Thoracic aorta (tissue), 2 donors: ENCODE measurements at regions not wholly inside any gene's neighbourhood (a gene's known extent, or its start where the extent isn't known, plus 50 kb on each side); places are given as distances from the start of the nearest gene placed in this dataset.

Source experiments
- ATAC-seq: fragments of 150-250 bp; one replicate; pipeline ENCODE4 v1.8.0; 2017; ENCODE audit warnings: low read depth; ENCODE audit not compliant: insufficient number of reproducible peaks, low FRiP score
- DNase-seq: peaks from one replicate; pipeline ENCODE4 v3.0.0-alpha.2; 2020; ENCODE audit warnings: low spot score
- H3K27ac ChIP-seq, 2 donors: fragments of 200-600 bp; sonication (generic); 1 replicate in 1 of 2; 2 replicates in 1 of 2; pipeline ENCODE4 v1.5.1; 2016; ENCODE audit warnings: mild to moderate bottlenecking in 2 of 2, moderate library complexity in 2 of 2
- H3K27me3 ChIP-seq: fragments of 200-600 bp; sonication (generic); replicated peaks from 2 replicates; pipeline ENCODE4 v1.6.0; 2016; ENCODE audit warnings: mild to moderate bottlenecking; ENCODE audit not compliant: insufficient read depth
- H3K36me3 ChIP-seq: fragments of 200-600 bp; sonication (generic); one replicate; pipeline ENCODE4 v1.5.1; 2016
- H3K4me1 ChIP-seq, 2 donors: fragments of 200-600 bp; sonication (generic); 1 replicate in 1 of 2; 2 replicates in 1 of 2; pipeline versions ENCODE4 v1.5.1 to v1.6.0; 2016; ENCODE audit warnings: low read depth in 2 of 2, mild to moderate bottlenecking in 1 of 2; ENCODE audit not compliant: control insufficient read depth in 1 of 2
- H3K4me3 ChIP-seq: fragments of 200-600 bp; sonication (generic); 2 replicates; pipeline ENCODE4 v1.5.1; 2016; ENCODE audit warnings: mild to moderate bottlenecking
- H3K9me3 ChIP-seq: fragments of 200-600 bp; sonication (generic); 2 replicates; pipeline ENCODE4 v1.5.1; 2016
- TF ChIP-seq, protein P1 (sequence below): fragments of 200-600 bp; sonication (generic); IDR thresholded peaks from one replicate; pipeline ENCODE4 v1.5.1; 2019; ENCODE audit warnings: antibody characterized with exemption

- no peak for ATAC-seq
- no peak overlapping the region for H3K4me3 ChIP-seq
Observed at GRCh38 chr5:103425686-103426454, 136.7 kb downstream of the NUDT12 start.

GRCh38 chr5:103424453-103425205, 138.0 kb downstream of the NUDT12 start:
- Histone ChIP-seq H3K27me3 (no peaks in the 10 kb centered on the region), H3K9me3 (no peaks in the 10 kb centered on the region), H3K4me1 (no peaks in the 10 kb centered on the region), H3K27ac (no peak overlapping the region), H3K4me3 (no peak overlapping the region), H3K36me3 (no peaks in the 10 kb centered on the region)
- DNase-seq: no peak
- TF ChIP-seq, protein P1, sequence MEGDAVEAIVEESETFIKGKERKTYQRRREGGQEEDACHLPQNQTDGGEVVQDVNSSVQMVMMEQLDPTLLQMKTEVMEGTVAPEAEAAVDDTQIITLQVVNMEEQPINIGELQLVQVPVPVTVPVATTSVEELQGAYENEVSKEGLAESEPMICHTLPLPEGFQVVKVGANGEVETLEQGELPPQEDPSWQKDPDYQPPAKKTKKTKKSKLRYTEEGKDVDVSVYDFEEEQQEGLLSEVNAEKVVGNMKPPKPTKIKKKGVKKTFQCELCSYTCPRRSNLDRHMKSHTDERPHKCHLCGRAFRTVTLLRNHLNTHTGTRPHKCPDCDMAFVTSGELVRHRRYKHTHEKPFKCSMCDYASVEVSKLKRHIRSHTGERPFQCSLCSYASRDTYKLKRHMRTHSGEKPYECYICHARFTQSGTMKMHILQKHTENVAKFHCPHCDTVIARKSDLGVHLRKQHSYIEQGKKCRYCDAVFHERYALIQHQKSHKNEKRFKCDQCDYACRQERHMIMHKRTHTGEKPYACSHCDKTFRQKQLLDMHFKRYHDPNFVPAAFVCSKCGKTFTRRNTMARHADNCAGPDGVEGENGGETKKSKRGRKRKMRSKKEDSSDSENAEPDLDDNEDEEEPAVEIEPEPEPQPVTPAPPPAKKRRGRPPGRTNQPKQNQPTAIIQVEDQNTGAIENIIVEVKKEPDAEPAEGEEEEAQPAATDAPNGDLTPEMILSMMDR: no peak
- ATAC-seq: no peak

More at GRCh38 chr5:103425686-103426454, 136.7 kb downstream of the NUDT12 start:
- Histone ChIP-seq H3K4me1 (no peaks in the 10 kb centered on the region), H3K36me3 (no peaks in the 10 kb centered on the region), H3K27me3 (no peaks in the 10 kb centered on the region), H3K9me3 (no peaks in the 10 kb centered on the region), H3K27ac (no peak overlapping the region)
- DNase-seq: no peak
- TF ChIP-seq, protein P1: no peak

DNA sequence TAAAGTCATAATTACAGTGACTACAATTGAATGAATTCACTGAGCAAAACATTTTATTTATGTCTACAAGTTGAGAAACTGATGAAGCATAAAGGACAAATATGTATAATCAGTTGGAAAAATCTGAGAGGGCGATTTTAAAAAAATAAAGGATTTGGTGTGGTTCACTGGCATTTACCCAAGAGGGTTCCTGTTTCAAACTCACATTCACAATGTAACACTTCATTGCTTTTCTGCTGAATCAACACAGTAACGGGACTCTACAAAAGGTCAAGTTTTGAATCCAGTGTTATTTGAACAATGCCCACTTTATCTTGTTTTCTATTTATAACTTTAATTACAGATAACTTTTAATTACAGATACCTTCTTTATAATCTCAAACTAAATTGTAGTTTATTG, 138.6 kb downstream of the NUDT12 start:
- ATAC-seq (no peak), DNase-seq (no peak)

GRCh38 chr5:103422756-103423155, 139.8 kb downstream of the NUDT12 start:
- H3K27me3 ChIP-seq: no peaks in the 10 kb centered on the region
- no peak overlapping the region for H3K4me3 ChIP-seq
- TF ChIP-seq, protein P1: no peak
- no peak for DNase-seq
- ATAC-seq: no peak
- H3K36me3 ChIP-seq: no peaks in the 10 kb centered on the region
- no peak overlapping the region for H3K27ac ChIP-seq
- H3K4me1 ChIP-seq: no peaks in the 10 kb centered on the region
- no peaks in the 10 kb centered on the region for H3K9me3 ChIP-seq

More for the DNA sequence above, 138.6 kb downstream of the NUDT12 start:
- Histone ChIP-seq H3K36me3 (no peaks in the 10 kb centered on the region), H3K4me1 (no peaks in the 10 kb centered on the region), H3K27me3 (no peaks in the 10 kb centered on the region), H3K27ac (no peak overlapping the region), H3K4me3 (no peak overlapping the region), H3K9me3 (no peaks in the 10 kb centered on the region)
- TF ChIP-seq, protein P1: no peak

DNA sequence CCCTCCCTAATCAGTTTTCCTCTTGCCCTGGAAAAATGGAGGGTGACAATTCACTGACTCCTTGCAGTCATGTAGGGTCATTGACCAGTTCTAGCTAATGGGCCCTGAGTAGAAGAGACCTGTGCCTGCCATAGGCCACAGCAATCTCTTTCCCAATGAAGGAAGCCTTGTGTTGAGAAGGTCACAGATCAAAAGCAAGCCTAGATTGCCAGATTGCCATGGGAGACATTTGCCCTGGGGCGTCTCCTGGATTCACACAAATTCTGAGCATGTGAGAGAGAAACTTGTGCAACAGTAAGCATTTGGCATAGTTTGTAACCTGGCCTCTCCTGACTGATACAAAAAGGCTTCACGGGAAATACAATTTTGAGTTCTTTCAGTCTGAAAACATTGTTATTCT, 148.0 kb downstream of the NUDT12 start:
- TF ChIP-seq, protein P1: no peak
- Histone ChIP-seq H3K27ac (no peak overlapping the region), H3K36me3 (no peaks in the 10 kb centered on the region), H3K9me3 (no peaks in the 10 kb centered on the region), H3K4me1 (no peaks in the 10 kb centered on the region), H3K4me3 (no peak overlapping the region), H3K27me3 (no peaks in the 10 kb centered on the region)
- no peak for ATAC-seq
- DNase-seq: no peak
